NB4 (cell line): ENCODE measurements at regions not wholly inside any gene's neighbourhood (a gene's known extent, or its start where the extent isn't known, plus 50 kb on each side); places are given as distances from the start of the nearest gene placed in this dataset.

Experiments used
- DNase-seq: peaks from one replicate; pipeline ENCODE4 v3.0.0; 2010; ENCODE audit warnings: low read depth
- H3K4me3 ChIP-seq: one replicate; pipeline ENCODE4 v1.5.1; 2011; ENCODE audit warnings: mild to moderate bottlenecking, low read depth, low read length, moderate library complexity
- CTCF ChIP-seq: IDR thresholded peaks from one replicate; pipeline ENCODE4 v1.5.1; 2012; ENCODE audit warnings: low read depth, low read length
- MAX ChIP-seq: IDR thresholded peaks from 2 replicates; pipeline ENCODE4 v1.6.1; 2011; ENCODE audit warnings: low read depth, low read length
- MYC ChIP-seq: IDR thresholded peaks from 2 replicates; pipeline ENCODE4 v1.6.1; 2011; ENCODE audit warnings: low read depth, low read length
- POLR2A ChIP-seq: IDR thresholded peaks from 2 replicates; pipeline ENCODE4 v1.6.1; 2011; ENCODE audit warnings: mild to moderate bottlenecking; ENCODE audit not compliant: insufficient read length; ENCODE audit errors: extremely low read depth

GRCh38 chr9:726005-726404, 115.5 kb upstream of the DMRT1 start:
- H3K4me3 ChIP-seq = no peak overlapping the region
- TF ChIP-seq MAX (no peak), POLR2A (no peak), CTCF (no peak), MYC (no peak)
- DNase-seq = no peak

- no peak overlapping the region for H3K4me3 ChIP-seq
- TF ChIP-seq MAX = no peak
- no peak for TF ChIP-seq CTCF
- TF ChIP-seq POLR2A = no peak
- no peak for TF ChIP-seq MYC
- DNase-seq = no peak
Observed at GRCh38 chr9:727767-728166, 113.7 kb upstream of the DMRT1 start.

GRCh38 chr9:728535-728934, 113.0 kb upstream of the DMRT1 start:
- H3K4me3 ChIP-seq = no peak overlapping the region
- TF ChIP-seq CTCF (no peak), MYC (no peak), POLR2A (no peak), MAX (no peak)
- no peak for DNase-seq

GRCh38 chr9:731474-731873, 110.0 kb upstream of the DMRT1 start:
- TF ChIP-seq CTCF = no peak
- TF ChIP-seq MYC = no peak
- no peak for TF ChIP-seq MAX
- TF ChIP-seq POLR2A = no peak
- no peak overlapping the region for H3K4me3 ChIP-seq
- DNase-seq = no peak

- TF ChIP-seq MYC (no peak), POLR2A (no peak), MAX (no peak), CTCF (no peak)
- H3K4me3 ChIP-seq = no peak overlapping the region
- no peak for DNase-seq
Observed at GRCh38 chr9:734831-735511, 106.5 kb upstream of the DMRT1 start.
